Ovary (tissue), 7 donors: ENCODE measurements at regions not wholly inside any gene's neighbourhood (a gene's known extent, or its start where the extent isn't known, plus 50 kb on each side); places are given as distances from the start of the nearest gene placed in this dataset.

Experiments
- DNase-seq, 5 donors: peaks; one replicate each; pipeline ENCODE4 v3.0.0-alpha.2; 2019 to 2020
- H3K27ac ChIP-seq, 2 donors: fragments of 200-600 bp; one replicate each; pipeline versions ENCODE4 v1.5.1 to v1.8.0; 2019 to 2022
- H3K27me3 ChIP-seq: fragments of 200-600 bp; one replicate; pipeline ENCODE4 v1.8.0; 2022
- H3K36me3 ChIP-seq: fragments of 200-600 bp; sonication (generic); one replicate; pipeline ENCODE4 v1.5.1; 2019
- H3K4me1 ChIP-seq: one replicate; pipeline ENCODE4 v1.8.1; 2013; ENCODE audit warnings: mild to moderate bottlenecking, moderate library complexity; ENCODE audit not compliant: insufficient read depth
- H3K4me3 ChIP-seq: fragments of 200-600 bp; sonication (generic); one replicate; pipeline ENCODE4 v1.5.1; 2017
- H3K9me3 ChIP-seq, 2 donors: fragments of 200-600 bp in 1 of 2; sonication (generic) in 1 of 2; one replicate each; pipeline versions ENCODE4 v1.5.1 to v1.8.1; 2013 to 2019; ENCODE audit warnings: mild to moderate bottlenecking in 1 of 2, moderate library complexity in 1 of 2
- CTCF ChIP-seq, 3 donors: fragments of 450-650 bp in 2 of 3; fragments of 200-600 bp in 1 of 3; IDR thresholded peaks; one replicate each; pipeline versions ENCODE4 v1.5.1 to v1.8.0; 2016 to 2022; ENCODE audit warnings: antibody characterized with exemption in 3 of 3, mild to moderate bottlenecking in 1 of 3
- EP300 ChIP-seq: sonication (generic); formaldehyde crosslinking; IDR thresholded peaks from one replicate; pipeline ENCODE4 v1.6.1; 2017; ENCODE audit warnings: antibody characterized with exemption
- POLR2A ChIP-seq: fragments of 450-650 bp; IDR thresholded peaks from one replicate; pipeline ENCODE4 v1.6.1; 2017; ENCODE audit warnings: antibody characterized with exemption, mild to moderate bottlenecking, moderate library complexity
- WGBS, 3 donors: extraction: QIAGEN DNeasy Blood & Tissue Kit in 1 of 3; methylation state at CpG; one replicate each; pipeline versions ENCODE4 v1.1.5 to v1.1.7; 2013 to 2017; 5-methylcytosine and 5-hydroxymethylcytosine counted together
- intact Hi-C, 4 donors: fragments of 100-400 bp; cut with DNase I; formaldehyde crosslinking; loops; one replicate each; pipeline versions ENCODE4 v1.11.0 to v1.15.1; 2022 to 2023
- donor health status: DM: no; HTN: no; CAD: no; lungs with moderate emphysema.
- donor health status: DM: no; HTN: no; CAD: no.
- donor health status: Bipolar disorder and iron deficiency.
- donor health status: DM: no; HTN: no; CAD: no.
- donor health status: DM: yes; HTN: yes; CAD: no.

- no peaks in the 10 kb centered on the region for H3K27me3 ChIP-seq
These were observed 469.7 kb upstream of the FGF16 start for GRCh38 chrX:76977452-76977851.

DNA sequence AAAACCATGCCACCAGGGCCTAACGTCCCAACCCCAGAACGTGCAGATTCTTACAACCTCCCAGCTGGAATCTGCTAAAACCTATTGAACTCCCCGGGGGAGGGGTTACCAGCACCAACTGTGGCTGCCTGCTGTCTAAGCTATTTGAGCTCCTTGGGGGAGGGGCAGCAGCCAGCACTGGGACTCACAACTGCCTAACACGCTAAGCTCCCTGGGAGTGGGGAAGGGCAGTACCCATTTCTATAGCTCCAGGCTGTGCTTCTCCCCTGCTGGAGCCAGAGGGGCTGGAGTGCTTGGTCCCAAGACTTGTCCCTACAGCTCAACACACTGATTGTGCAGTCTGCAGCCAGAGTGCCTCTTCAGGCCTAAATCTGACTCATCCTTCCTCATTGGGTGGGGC is 459.8 kb upstream of the FGF16 start:
- 39 to 46% (median 44%) methylated on average over 4 of the region's 4 CpGs for WGBS, 3 donors
- intact Hi-C loops: no loop called here
- DNase-seq: no peak
- no peaks in the 10 kb centered on the region for H3K4me1 ChIP-seq
- H3K27me3 ChIP-seq: no peaks in the 10 kb centered on the region
- no peak overlapping the region for H3K4me3 ChIP-seq
- no peak for TF ChIP-seq CTCF (IDR thresholded peaks at IDR 0.05)
- TF ChIP-seq POLR2A: no peak
- TF ChIP-seq EP300: no peak
- no peaks in the 10 kb centered on the region for H3K36me3 ChIP-seq
- no peaks in the 10 kb centered on the region for H3K9me3 ChIP-seq
- H3K27ac ChIP-seq: no peak overlapping the region

More at GRCh38 chrX:76977452-76977851, 469.7 kb upstream of the FGF16 start:
- TF ChIP-seq EP300: no peak
- no peak for TF ChIP-seq POLR2A
- no peak for TF ChIP-seq CTCF (IDR thresholded peaks at IDR 0.05)
- no peak overlapping the region for H3K27ac ChIP-seq
- WGBS, 3 donors: 39 to 41% (median 41%) methylated on average over 2 of the region's 2 CpGs
- no peaks in the 10 kb centered on the region for H3K36me3 ChIP-seq
- no peaks in the 10 kb centered on the region for H3K4me1 ChIP-seq
- H3K9me3 ChIP-seq: no peaks in the 10 kb centered on the region
- no peak for DNase-seq
- no peak overlapping the region for H3K4me3 ChIP-seq
- intact Hi-C loops: no loop called here

DNA sequence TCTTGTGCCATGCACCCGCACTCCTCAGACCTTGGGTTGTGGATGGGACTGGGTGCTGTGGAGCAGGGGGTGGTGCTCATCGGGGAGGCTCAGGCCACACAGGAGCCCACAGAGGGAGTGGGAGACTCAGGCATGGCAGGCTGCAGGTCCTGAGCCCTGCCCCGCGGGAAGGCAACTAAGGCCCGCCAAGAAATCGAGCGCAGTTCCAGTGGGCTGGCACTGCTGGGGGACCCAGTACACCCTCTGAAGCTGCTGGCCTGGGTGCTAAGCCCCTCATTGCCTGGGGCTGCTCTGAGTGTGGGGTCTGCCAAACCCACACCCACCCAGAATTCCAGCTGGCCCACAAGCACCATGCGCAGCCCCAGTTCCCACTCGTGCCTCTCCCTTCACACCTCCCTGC is 450.5 kb upstream of the FGF16 start:
- Histone ChIP-seq H3K4me1 (no peaks in the 10 kb centered on the region), H3K27ac (no peak overlapping the region), H3K9me3 (no peaks in the 10 kb centered on the region), H3K36me3 (no peaks in the 10 kb centered on the region), H3K27me3 (no peaks in the 10 kb centered on the region), H3K4me3 (no peak overlapping the region)
- WGBS, 3 donors: 80 to 92% (median 90%) methylated on average over 9 of the region's 9 CpGs
- DNase-seq: no peak
- TF ChIP-seq CTCF (IDR thresholded peaks at IDR 0.05) (no peak), POLR2A (no peak), EP300 (no peak)
- intact Hi-C loops: no loop called here

DNA sequence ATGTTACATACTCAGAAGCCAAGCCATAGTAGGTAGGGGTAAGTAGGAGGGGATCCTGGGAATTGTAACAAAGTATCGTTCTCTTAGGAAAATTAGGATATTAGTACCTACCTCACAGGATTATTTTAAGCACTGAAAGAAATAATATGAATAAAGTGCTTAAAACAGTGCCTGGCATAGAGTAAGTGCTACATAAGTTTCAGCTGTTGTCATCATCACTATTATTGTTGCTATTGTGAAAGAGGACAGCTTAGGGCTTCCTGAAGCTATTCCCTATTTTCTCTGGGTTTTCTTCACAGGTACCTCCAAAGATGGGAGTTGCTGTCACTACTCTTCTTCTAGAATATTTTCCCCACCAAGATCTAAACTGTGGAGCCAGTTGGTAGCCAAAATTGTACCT is 443.7 kb upstream of the FGF16 start:
- no peaks in the 10 kb centered on the region for H3K4me1 ChIP-seq
- WGBS, 3 donors: 53 to 80% (median 57%) methylated on average over 1 of the region's 1 CpG
- no peak overlapping the region for H3K4me3 ChIP-seq
- no peak for DNase-seq
- H3K27ac ChIP-seq: no peak overlapping the region
- TF ChIP-seq POLR2A (no peak), EP300 (no peak)
- no peaks in the 10 kb centered on the region for H3K27me3 ChIP-seq
- no peaks in the 10 kb centered on the region for H3K36me3 ChIP-seq
- intact Hi-C loops: no loop called here
- no peaks in the 10 kb centered on the region for H3K9me3 ChIP-seq

DNA sequence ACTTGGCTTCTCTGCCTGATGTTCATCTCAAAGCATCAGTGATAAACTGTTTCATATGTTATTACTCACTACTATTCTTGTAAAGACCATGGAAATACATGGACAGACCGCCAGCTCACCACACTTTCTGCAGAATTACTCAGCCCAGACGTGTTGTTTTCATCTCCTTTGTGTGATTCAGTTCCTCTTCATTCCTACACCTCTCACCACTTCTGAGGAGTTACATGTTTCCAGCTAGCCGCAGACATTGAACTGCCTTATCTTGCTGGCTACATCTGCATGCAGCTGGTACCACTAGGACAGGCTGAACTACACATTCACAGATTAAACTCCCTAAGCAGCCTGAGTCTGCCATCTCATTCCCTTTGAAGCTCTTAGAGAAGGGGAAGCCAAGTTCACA is 443.2 kb upstream of the FGF16 start:
- no peaks in the 10 kb centered on the region for H3K4me1 ChIP-seq
- H3K36me3 ChIP-seq: no peaks in the 10 kb centered on the region
- 30 to 42% (median 40%) methylated on average over 3 of the region's 3 CpGs for WGBS, 3 donors
- no peak for DNase-seq
- H3K9me3 ChIP-seq: no peaks in the 10 kb centered on the region
- intact Hi-C loops: no loop called here
- no peak overlapping the region for H3K4me3 ChIP-seq
- TF ChIP-seq CTCF (IDR thresholded peaks at IDR 0.05) (no peak), POLR2A (no peak), EP300 (no peak)
- H3K27ac ChIP-seq: no peak overlapping the region
- no peaks in the 10 kb centered on the region for H3K27me3 ChIP-seq
